ENCODE measurements at regions not wholly inside any gene's neighbourhood (a gene's known extent, or its start where the extent isn't known, plus 50 kb on each side); places are given as distances from the start of the nearest gene placed in this dataset.
A peak's percentile ranks its signal among the peaks of the same experiment; 100 is the strongest.

- no peaks in the 10 kb centered on the region for H3K36me3 ChIP-seq (ENCODE audit: control insufficient read depth in 1 of 2, insufficient read depth in 2 of 2, low read depth in 1 of 2, low read length in 2 of 2)
- H3K4ac ChIP-seq (ENCODE audit: low read depth in 1 of 2, low read length in 2 of 2), result no peak overlapping the region
- H2BK12ac ChIP-seq (ENCODE audit: low read length in 2 of 2), result no peak overlapping the region
- no peak overlapping the region for H4K8ac ChIP-seq (ENCODE audit: low read length)
- no peak overlapping the region for H4K91ac ChIP-seq (ENCODE audit: low read length)
- H3K4me2 ChIP-seq (ENCODE audit: low read length, poor library complexity, severe bottlenecking), result no peak overlapping the region
- WGBS, result 47% methylated on average over 4 of the region's 4 CpGs
- H3K9ac ChIP-seq (ENCODE audit: low read length), result peak overlapping the region; percentile 30
- H3K4me3 ChIP-seq (ENCODE audit: insufficient read depth in 1 of 2, low read depth in 1 of 2, low read length in 2 of 2), result no peak overlapping the region
- no peak overlapping the region for H2AK5ac ChIP-seq (ENCODE audit: low read length, severe bottlenecking)
- H3K79me1 ChIP-seq (replicated peaks; ENCODE audit: low read length, poor library complexity, severe bottlenecking), result no peaks in the 10 kb centered on the region
- no peak overlapping the region for H3K23ac ChIP-seq (ENCODE audit: low read length in 2 of 2)
- H2BK5ac ChIP-seq (ENCODE audit: low read depth, low read length, poor library complexity, severe bottlenecking), result no peak overlapping the region
- no peak overlapping the region for H2BK15ac ChIP-seq (ENCODE audit: low read depth, poor library complexity, severe bottlenecking)
- no peaks in the 10 kb centered on the region for H3K9me3 ChIP-seq (ENCODE audit: control insufficient read depth, low read length)
- no peak overlapping the region for H3K14ac ChIP-seq (ENCODE audit: low read length in 2 of 2)
- no peak overlapping the region for H2BK120ac ChIP-seq (ENCODE audit: low read depth, low read length)
- DNase-seq, result peak; percentile 85
- no peak overlapping the region for H2AFZ ChIP-seq (ENCODE audit: low read depth, low read length)
- peaks cover 0 to 3% of the 10 kb centered on the region in 2 experiments for H3K27me3 ChIP-seq (ENCODE audit: control insufficient read depth in 1 of 2, insufficient read depth in 1 of 2, low read length in 2 of 2)
- H3K18ac ChIP-seq (ENCODE audit: low read depth in 1 of 2, low read length in 2 of 2), result no peak overlapping the region
- H3K4me1 ChIP-seq (ENCODE audit: control insufficient read depth, insufficient read depth, low read depth, low read length), result peaks cover 1% of the 10 kb centered on the region
- H3K27ac ChIP-seq (ENCODE audit: low read length, poor library complexity, severe bottlenecking), result no peak overlapping the region
These were observed 415.1 kb downstream of the ETS1 start for GRCh38 chr11:128172046-128172878.

- H2BK120ac ChIP-seq (ENCODE audit: low read depth, low read length), result no peak overlapping the region
- no peak overlapping the region for H3K14ac ChIP-seq (ENCODE audit: low read length in 2 of 2)
- no peak overlapping the region for H3K4ac ChIP-seq (ENCODE audit: low read depth in 1 of 2, low read length in 2 of 2)
- no peak overlapping the region for H3K4me3 ChIP-seq (ENCODE audit: insufficient read depth in 1 of 2, low read depth in 1 of 2, low read length in 2 of 2)
- no peak overlapping the region for H2AK5ac ChIP-seq (ENCODE audit: low read length, severe bottlenecking)
- no peak overlapping the region for H2BK15ac ChIP-seq (ENCODE audit: low read depth, poor library complexity, severe bottlenecking)
- H4K8ac ChIP-seq (ENCODE audit: low read length), result no peak overlapping the region
- no peak overlapping the region for H4K91ac ChIP-seq (ENCODE audit: low read length)
- WGBS, result 80% methylated on average over 4 of the region's 4 CpGs
- no peak overlapping the region for H3K4me2 ChIP-seq (ENCODE audit: low read length, poor library complexity, severe bottlenecking)
- no peak overlapping the region for H3K18ac ChIP-seq (ENCODE audit: low read depth in 1 of 2, low read length in 2 of 2)
- H3K23ac ChIP-seq (ENCODE audit: low read length in 2 of 2), result no peak overlapping the region
- peaks cover 0 to 3% of the 10 kb centered on the region in 2 experiments for H3K27me3 ChIP-seq (ENCODE audit: control insufficient read depth in 1 of 2, insufficient read depth in 1 of 2, low read length in 2 of 2)
- no peak overlapping the region for H2BK5ac ChIP-seq (ENCODE audit: low read depth, low read length, poor library complexity, severe bottlenecking)
- H3K79me1 ChIP-seq (replicated peaks; ENCODE audit: low read length, poor library complexity, severe bottlenecking), result no peaks in the 10 kb centered on the region
- no peaks in the 10 kb centered on the region for H3K9me3 ChIP-seq (ENCODE audit: control insufficient read depth, low read length)
- peak overlapping the region; percentile 30 for H3K9ac ChIP-seq (ENCODE audit: low read length)
- DNase-seq, result no peak
- no peak overlapping the region for H2BK12ac ChIP-seq (ENCODE audit: low read length in 2 of 2)
- no peak overlapping the region for H3K27ac ChIP-seq (ENCODE audit: low read length, poor library complexity, severe bottlenecking)
- H2AFZ ChIP-seq (ENCODE audit: low read depth, low read length), result no peak overlapping the region
- H3K36me3 ChIP-seq (ENCODE audit: control insufficient read depth in 1 of 2, insufficient read depth in 2 of 2, low read depth in 1 of 2, low read length in 2 of 2), result no peaks in the 10 kb centered on the region
- peaks cover 1% of the 10 kb centered on the region for H3K4me1 ChIP-seq (ENCODE audit: control insufficient read depth, insufficient read depth, low read depth, low read length)
These were observed 415.9 kb downstream of the ETS1 start for GRCh38 chr11:128171506-128171905.

- Histone ChIP-seq H2AFZ (ENCODE audit: low read depth, low read length) (no peak overlapping the region), H3K79me1 (replicated peaks; ENCODE audit: low read length, poor library complexity, severe bottlenecking) (no peaks in the 10 kb centered on the region), H2BK5ac (ENCODE audit: low read depth, low read length, poor library complexity, severe bottlenecking) (no peak overlapping the region), H2AK5ac (ENCODE audit: low read length, severe bottlenecking) (no peak overlapping the region), H3K18ac (ENCODE audit: low read depth in 1 of 2, low read length in 2 of 2) (no peak overlapping the region), H3K4me3 (ENCODE audit: insufficient read depth in 1 of 2, low read depth in 1 of 2, low read length in 2 of 2) (no peak overlapping the region), H4K8ac (ENCODE audit: low read length) (no peak overlapping the region), H3K4me1 (ENCODE audit: control insufficient read depth, insufficient read depth, low read depth, low read length) (peaks cover 2% of the 10 kb centered on the region), H3K27ac (ENCODE audit: low read length, poor library complexity, severe bottlenecking) (no peak overlapping the region), H2BK15ac (ENCODE audit: low read depth, poor library complexity, severe bottlenecking) (no peak overlapping the region), H3K4me2 (ENCODE audit: low read length, poor library complexity, severe bottlenecking) (no peak overlapping the region), H2BK12ac (ENCODE audit: low read length in 2 of 2) (no peak overlapping the region), H2BK120ac (ENCODE audit: low read depth, low read length) (no peak overlapping the region), H3K9ac (ENCODE audit: low read length) (no peak overlapping the region), H4K91ac (ENCODE audit: low read length) (no peak overlapping the region), H3K27me3 (ENCODE audit: control insufficient read depth in 1 of 2, insufficient read depth in 1 of 2, low read length in 2 of 2) (peaks cover 0 to 3% of the 10 kb centered on the region in 2 experiments), H3K14ac (ENCODE audit: low read length in 2 of 2) (no peak overlapping the region), H3K9me3 (ENCODE audit: control insufficient read depth, low read length) (no peaks in the 10 kb centered on the region), H3K4ac (ENCODE audit: low read depth in 1 of 2, low read length in 2 of 2) (no peak overlapping the region), H3K23ac (ENCODE audit: low read length in 2 of 2) (no peak overlapping the region), H3K36me3 (ENCODE audit: control insufficient read depth in 1 of 2, insufficient read depth in 2 of 2, low read depth in 1 of 2, low read length in 2 of 2) (no peaks in the 10 kb centered on the region)
- WGBS, result 99% methylated on average over 4 of the region's 4 CpGs
- no peak for DNase-seq
These were observed 421.8 kb downstream of the ETS1 start for GRCh38 chr11:128165572-128165971.

- no peak overlapping the region for H3K23ac ChIP-seq (ENCODE audit: low read length in 2 of 2)
- H4K91ac ChIP-seq (ENCODE audit: low read length), result no peak overlapping the region
- peak overlapping the region in 1 of 2 experiments; percentile 64 for H3K4ac ChIP-seq (ENCODE audit: low read depth in 1 of 2, low read length in 2 of 2)
- DNase-seq, result no peak
- peaks cover 0 to 3% of the 10 kb centered on the region in 2 experiments for H3K27me3 ChIP-seq (ENCODE audit: control insufficient read depth in 1 of 2, insufficient read depth in 1 of 2, low read length in 2 of 2)
- 99% methylated on average over 5 of the region's 6 CpGs for WGBS
- H3K4me1 ChIP-seq (ENCODE audit: control insufficient read depth, insufficient read depth, low read depth, low read length), result peaks cover 2% of the 10 kb centered on the region
- no peaks in the 10 kb centered on the region for H3K79me1 ChIP-seq (replicated peaks; ENCODE audit: low read length, poor library complexity, severe bottlenecking)
- H3K4me3 ChIP-seq (ENCODE audit: insufficient read depth in 1 of 2, low read depth in 1 of 2, low read length in 2 of 2), result no peak overlapping the region
- no peak overlapping the region for H2BK5ac ChIP-seq (ENCODE audit: low read depth, low read length, poor library complexity, severe bottlenecking)
- H2BK15ac ChIP-seq (ENCODE audit: low read depth, poor library complexity, severe bottlenecking), result no peak overlapping the region
- H3K9ac ChIP-seq (ENCODE audit: low read length), result no peak overlapping the region
- H3K4me2 ChIP-seq (ENCODE audit: low read length, poor library complexity, severe bottlenecking), result no peak overlapping the region
- H3K18ac ChIP-seq (ENCODE audit: low read depth in 1 of 2, low read length in 2 of 2), result no peak overlapping the region
- H2AFZ ChIP-seq (ENCODE audit: low read depth, low read length), result no peak overlapping the region
- no peak overlapping the region for H4K8ac ChIP-seq (ENCODE audit: low read length)
- H2AK5ac ChIP-seq (ENCODE audit: low read length, severe bottlenecking), result no peak overlapping the region
- H3K36me3 ChIP-seq (ENCODE audit: control insufficient read depth in 1 of 2, insufficient read depth in 2 of 2, low read depth in 1 of 2, low read length in 2 of 2), result no peaks in the 10 kb centered on the region
- no peak overlapping the region for H3K27ac ChIP-seq (ENCODE audit: low read length, poor library complexity, severe bottlenecking)
- no peaks in the 10 kb centered on the region for H3K9me3 ChIP-seq (ENCODE audit: control insufficient read depth, low read length)
- no peak overlapping the region for H2BK12ac ChIP-seq (ENCODE audit: low read length in 2 of 2)
- H2BK120ac ChIP-seq (ENCODE audit: low read depth, low read length), result no peak overlapping the region
- H3K14ac ChIP-seq (ENCODE audit: low read length in 2 of 2), result no peak overlapping the region
These were observed 423.1 kb downstream of the ETS1 start for GRCh38 chr11:128164080-128164741.

Measured in mesenchymal stem cell (in vitro differentiated cells and primary cell).